Activated CD8-positive, alpha-beta T cell treated with anti-CD3 and anti-CD28 coated beads, Interleukin-2, amount 10 ng/mL, durations not matched to agents 7 days and 5 days (primary cell): ENCODE measurements at regions not wholly inside any gene's neighbourhood (a gene's known extent, or its start where the extent isn't known, plus 50 kb on each side); places are given as distances from the start of the nearest gene placed in this dataset.

Source experiments
- ATAC-seq: fragments of 150-1000 bp; cut with Tn5 transposase; one replicate; pipeline ENCODE4 v1.10.0; 2021; ENCODE audit warnings: moderate library complexity
- CTCF ChIA-PET: fragments of 350-600 bp; sonication (Branson Sonifier 250); formaldehyde crosslinking; loops from one replicate; lab custom pipeline; 2021; ENCODE audit warnings: antibody characterized with exemption; lab: Charles Lee
- POLR2A ChIA-PET: fragments of 350-600 bp; sonication (Branson Sonifier 250); formaldehyde crosslinking; loops from one replicate; lab custom pipeline; 2021; ENCODE audit warnings: antibody characterized with exemption; lab: Charles Lee
- DNase-seq: peaks from one replicate; pipeline ENCODE4 v3.0.0-alpha.2; 2020
- H3K27ac Mint-ChIP-seq: one replicate; pipeline ENCODE4 v1.8.0; 2021; ENCODE audit warnings: mild to moderate bottlenecking, mixed read lengths
- H3K27me3 Mint-ChIP-seq: one replicate; pipeline ENCODE4 v1.8.0; 2021; ENCODE audit warnings: low read depth, mixed read lengths
- H3K36me3 Mint-ChIP-seq: one replicate; pipeline ENCODE4 v1.8.0; 2021; ENCODE audit warnings: low read depth, mixed read lengths
- H3K4me1 Mint-ChIP-seq: one replicate; pipeline ENCODE4 v1.8.0; 2021; ENCODE audit warnings: low read depth, mixed read lengths
- H3K4me3 Mint-ChIP-seq: one replicate; pipeline ENCODE4 v1.8.0; 2021; ENCODE audit warnings: mild to moderate bottlenecking, mixed read lengths
- H3K9me3 Mint-ChIP-seq: one replicate; pipeline ENCODE4 v1.8.0; 2022; ENCODE audit warnings: mixed read lengths; ENCODE audit not compliant: insufficient read depth

- no peaks in the 10 kb centered on the region for H3K4me1 Mint-ChIP-seq
- ChIA-PET POLR2A (no interaction called here), CTCF (no interaction called here)
- H3K36me3 Mint-ChIP-seq, result no peaks in the 10 kb centered on the region
- no peaks in the 10 kb centered on the region for H3K27me3 Mint-ChIP-seq
- H3K27ac Mint-ChIP-seq, result no peak overlapping the region
- ATAC-seq (no peak), DNase-seq (no peak)
- no peak overlapping the region for H3K4me3 Mint-ChIP-seq
- no peaks in the 10 kb centered on the region for H3K9me3 Mint-ChIP-seq
Observed at GRCh38 chr4:11342401-11342800, 86.3 kb downstream of the HS3ST1 start.

- no peak for ATAC-seq
- CTCF ChIA-PET, result no interaction called here
- POLR2A ChIA-PET, result interaction anchor here (0.7 kb wide), 1 partner anchor 9 kb away, joined by 3 read pairs; no protein-coding TSS in a partner anchor
- no peaks in the 10 kb centered on the region for H3K4me1 Mint-ChIP-seq
- no peaks in the 10 kb centered on the region for H3K27me3 Mint-ChIP-seq
- H3K9me3 Mint-ChIP-seq, result no peaks in the 10 kb centered on the region
- no peak for DNase-seq
- no peak overlapping the region for H3K27ac Mint-ChIP-seq
- H3K36me3 Mint-ChIP-seq, result no peaks in the 10 kb centered on the region
- H3K4me3 Mint-ChIP-seq, result no peak overlapping the region
Observed at GRCh38 chr4:11341337-11342043, 87.2 kb downstream of the HS3ST1 start.

DNA sequence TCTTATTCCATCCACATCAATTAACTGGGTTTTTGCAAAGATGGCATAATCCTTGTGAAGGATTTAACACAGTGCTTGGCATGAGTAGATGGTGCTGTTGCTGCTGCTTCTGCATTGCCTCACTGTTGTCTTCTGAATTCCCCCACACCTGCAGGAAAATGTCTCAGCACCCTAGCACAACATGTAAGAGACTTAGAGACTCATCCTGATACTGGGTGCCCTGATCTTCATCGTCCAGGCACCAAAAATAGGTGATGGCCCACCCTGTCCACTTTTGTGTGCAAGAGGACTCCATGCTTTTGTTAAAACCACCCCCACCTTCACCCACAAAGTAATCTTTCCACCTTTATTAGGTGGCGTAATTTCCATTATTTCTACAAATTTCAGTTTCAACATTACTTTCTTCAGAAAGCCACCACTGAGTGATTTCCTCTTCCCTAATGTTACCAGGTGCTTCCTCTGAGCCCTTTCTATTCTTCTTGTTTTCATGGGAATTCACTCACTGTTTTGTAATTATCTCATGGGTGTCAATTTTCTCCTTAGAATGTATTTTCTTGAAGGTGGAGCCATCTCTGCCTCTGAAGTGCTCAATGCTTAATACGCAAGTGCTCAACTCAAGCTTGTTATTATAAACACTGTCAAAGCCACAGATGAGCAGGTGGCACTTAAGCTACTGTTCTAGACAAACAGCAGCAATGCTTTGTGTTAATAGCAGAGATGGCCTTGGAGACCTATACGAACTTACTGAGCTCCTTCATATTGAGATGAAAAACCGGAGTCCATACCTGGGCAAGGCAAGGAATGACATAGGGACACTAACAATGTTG lies 89.5 kb downstream of the HS3ST1 start:
- Mint-ChIP-seq H3K27ac (no peak overlapping the region), H3K4me1 (no peaks in the 10 kb centered on the region), H3K4me3 (no peak overlapping the region), H3K27me3 (no peaks in the 10 kb centered on the region), H3K36me3 (no peaks in the 10 kb centered on the region), H3K9me3 (no peaks in the 10 kb centered on the region)
- ChIA-PET POLR2A (no interaction called here), CTCF (no interaction called here)
- no peak for DNase-seq
- ATAC-seq, result no peak

GRCh38 chr4:11337287-11337686 lies 91.4 kb downstream of the HS3ST1 start:
- ATAC-seq (no peak), DNase-seq (no peak)
- H3K4me3 Mint-ChIP-seq, result no peak overlapping the region
- ChIA-PET CTCF (no interaction called here), POLR2A (no interaction called here)
- H3K27me3 Mint-ChIP-seq, result no peaks in the 10 kb centered on the region
- no peak overlapping the region for H3K27ac Mint-ChIP-seq
- H3K9me3 Mint-ChIP-seq, result no peaks in the 10 kb centered on the region
- H3K36me3 Mint-ChIP-seq, result no peaks in the 10 kb centered on the region
- no peaks in the 10 kb centered on the region for H3K4me1 Mint-ChIP-seq

DNA sequence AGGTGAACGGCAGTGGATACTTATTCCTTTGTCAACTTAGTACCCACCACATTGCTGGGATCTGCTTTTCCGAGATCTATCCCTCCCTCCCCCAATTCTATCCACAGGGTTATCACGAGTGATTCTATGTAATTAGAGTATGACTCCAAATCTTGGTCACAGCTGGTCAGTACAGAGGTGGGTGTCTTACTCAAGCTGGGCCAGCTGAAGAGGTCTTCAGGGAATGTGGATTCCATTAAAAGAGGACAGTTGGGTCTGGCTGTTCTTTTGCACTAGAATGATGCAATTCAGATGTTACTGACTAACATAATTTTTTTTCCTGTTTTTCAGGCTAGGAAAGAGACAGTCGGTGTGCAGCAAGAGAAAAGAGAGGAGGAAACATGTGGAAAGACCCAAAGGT lies 92.3 kb downstream of the HS3ST1 start:
- H3K4me1 Mint-ChIP-seq, result no peaks in the 10 kb centered on the region
- no peak overlapping the region for H3K4me3 Mint-ChIP-seq
- H3K9me3 Mint-ChIP-seq, result no peaks in the 10 kb centered on the region
- ATAC-seq, result no peak
- DNase-seq, result no peak
- POLR2A ChIA-PET, result no interaction called here
- no peaks in the 10 kb centered on the region for H3K36me3 Mint-ChIP-seq
- H3K27me3 Mint-ChIP-seq, result no peaks in the 10 kb centered on the region
- H3K27ac Mint-ChIP-seq, result no peak overlapping the region
- CTCF ChIA-PET, result no interaction called here

DNA sequence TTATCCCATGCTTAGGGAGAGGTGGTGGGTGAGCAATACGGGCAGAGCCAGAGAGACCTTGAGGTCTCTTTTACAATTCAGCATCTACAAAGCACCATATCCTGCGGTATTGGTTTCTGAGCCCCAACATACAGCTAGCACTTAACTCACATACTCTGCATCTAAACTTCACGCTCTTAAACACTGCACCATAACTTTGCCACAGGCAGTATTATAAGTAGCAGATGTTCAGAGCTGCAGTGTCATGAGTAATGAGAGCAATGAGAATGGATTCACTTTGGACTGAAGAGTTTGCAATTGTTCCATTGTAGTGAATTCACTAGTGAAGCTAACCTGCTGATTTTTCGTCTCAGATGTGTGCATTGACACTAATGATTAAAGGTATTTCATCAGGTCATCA lies 93.8 kb downstream of the HS3ST1 start:
- ChIA-PET POLR2A (no interaction called here), CTCF (no interaction called here)
- Mint-ChIP-seq H3K27ac (no peak overlapping the region), H3K4me1 (no peaks in the 10 kb centered on the region), H3K4me3 (no peak overlapping the region), H3K36me3 (no peaks in the 10 kb centered on the region), H3K9me3 (no peaks in the 10 kb centered on the region), H3K27me3 (no peaks in the 10 kb centered on the region)
- no peak for ATAC-seq
- DNase-seq, result no peak

GRCh38 chr4:11328401-11328800 lies 100.3 kb downstream of the HS3ST1 start:
- Mint-ChIP-seq H3K36me3 (no peaks in the 10 kb centered on the region), H3K9me3 (peaks cover 2% of the 10 kb centered on the region), H3K27me3 (no peaks in the 10 kb centered on the region), H3K4me3 (no peak overlapping the region), H3K4me1 (no peaks in the 10 kb centered on the region), H3K27ac (no peak overlapping the region)
- ATAC-seq, result no peak
- DNase-seq, result no peak
- ChIA-PET CTCF (no interaction called here), POLR2A (no interaction called here)

GRCh38 chr4:11326021-11326420 lies 102.7 kb downstream of the HS3ST1 start:
- no peaks in the 10 kb centered on the region for H3K4me1 Mint-ChIP-seq
- peaks cover 7% of the 10 kb centered on the region for H3K9me3 Mint-ChIP-seq
- no peak overlapping the region for H3K27ac Mint-ChIP-seq
- no peak overlapping the region for H3K4me3 Mint-ChIP-seq
- H3K36me3 Mint-ChIP-seq, result no peaks in the 10 kb centered on the region
- ATAC-seq, result no peak
- POLR2A ChIA-PET, result no interaction called here
- DNase-seq, result no peak
- H3K27me3 Mint-ChIP-seq, result no peaks in the 10 kb centered on the region
- CTCF ChIA-PET, result no interaction called here

DNA sequence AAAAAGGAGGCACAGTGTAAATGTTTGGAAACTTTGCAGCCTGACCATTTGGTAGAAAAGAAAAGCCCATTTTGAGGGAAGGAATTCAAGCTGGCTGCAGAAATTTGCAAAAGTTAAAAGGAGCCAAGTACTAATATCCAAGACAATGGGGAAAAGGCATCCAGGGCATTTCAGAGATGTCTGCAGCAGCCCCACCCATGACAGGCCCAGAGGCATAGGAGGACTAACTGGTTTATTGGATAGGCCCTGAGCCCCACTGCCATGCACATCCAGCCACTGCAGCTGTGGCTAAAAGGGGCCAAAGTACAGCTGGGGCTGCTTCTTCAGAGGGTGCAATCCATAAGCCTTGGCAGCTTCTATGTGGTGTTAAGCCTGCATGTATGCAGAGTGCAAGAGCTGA lies 104.9 kb downstream of the HS3ST1 start:
- Mint-ChIP-seq H3K36me3 (no peaks in the 10 kb centered on the region), H3K4me1 (no peaks in the 10 kb centered on the region), H3K4me3 (no peak overlapping the region), H3K27me3 (no peaks in the 10 kb centered on the region), H3K27ac (no peak overlapping the region), H3K9me3 (peaks cover 7% of the 10 kb centered on the region)
- ATAC-seq (no peak), DNase-seq (no peak)
- ChIA-PET POLR2A (no interaction called here), CTCF (no interaction called here)

DNA sequence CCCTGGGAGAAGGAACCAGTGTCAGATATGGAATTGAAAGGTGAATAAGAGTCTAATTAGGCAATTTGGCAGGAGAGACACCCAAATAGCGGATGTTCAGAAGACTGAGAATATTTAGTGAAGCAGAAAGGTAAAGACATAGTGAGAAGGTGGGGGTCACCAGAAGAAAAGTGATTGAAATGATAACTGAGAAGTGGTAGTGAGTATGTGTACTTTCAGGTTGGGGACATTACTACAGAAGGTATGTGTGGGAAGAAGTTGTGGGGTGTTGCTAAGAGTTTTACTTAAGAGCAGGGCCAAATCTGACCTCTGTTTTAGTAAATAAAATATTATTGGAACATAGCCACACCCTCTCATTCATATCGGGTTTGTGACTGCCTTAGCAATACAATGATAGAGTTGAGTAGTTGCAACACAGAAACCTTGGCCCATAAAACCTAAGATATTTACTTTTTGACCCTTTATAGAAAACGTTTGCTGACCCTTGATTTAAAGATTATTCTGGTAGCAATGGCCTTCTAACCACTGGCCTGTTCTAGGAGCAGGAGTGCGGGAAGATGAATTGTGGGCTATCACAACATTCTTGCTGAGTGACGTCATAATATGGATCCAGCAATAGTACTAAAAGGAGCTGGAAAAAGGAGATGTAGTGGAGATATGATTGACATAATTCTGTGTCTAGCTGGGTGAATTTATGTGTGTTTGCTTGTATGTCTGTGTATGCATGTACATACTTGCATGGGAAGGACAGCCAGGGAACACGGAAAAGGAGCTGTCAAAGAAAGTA lies 115.3 kb downstream of the HS3ST1 start:
- no peak overlapping the region for H3K27ac Mint-ChIP-seq
- no peaks in the 10 kb centered on the region for H3K36me3 Mint-ChIP-seq
- DNase-seq (no peak), ATAC-seq (no peak)
- ChIA-PET POLR2A (no interaction called here), CTCF (interaction anchor here (0.6 kb wide), 1 partner anchor 186 kb away, joined by 4 read pairs; no protein-coding TSS in a partner anchor)
- H3K4me1 Mint-ChIP-seq, result no peaks in the 10 kb centered on the region
- no peaks in the 10 kb centered on the region for H3K9me3 Mint-ChIP-seq
- H3K27me3 Mint-ChIP-seq, result no peaks in the 10 kb centered on the region
- H3K4me3 Mint-ChIP-seq, result no peak overlapping the region

DNA sequence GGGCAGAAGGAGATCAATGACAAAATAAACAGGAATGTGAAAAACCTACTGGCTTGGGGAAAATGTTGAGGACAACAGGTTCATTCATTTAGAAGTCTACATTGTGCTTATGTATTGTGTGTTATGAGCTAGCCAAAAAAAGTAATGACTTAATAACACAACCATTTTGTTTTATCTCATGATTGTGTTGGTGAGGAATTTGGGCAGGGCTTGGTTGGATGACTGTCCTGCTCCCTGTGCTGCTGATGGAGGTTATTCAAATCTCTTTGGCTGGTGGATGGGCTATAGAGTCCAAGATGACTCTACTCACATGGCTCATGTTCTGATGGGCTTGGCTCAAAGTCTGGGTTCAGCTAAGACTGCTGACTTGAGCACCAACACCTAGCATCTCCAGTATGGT lies 116.3 kb downstream of the HS3ST1 start:
- DNase-seq (no peak), ATAC-seq (no peak)
- no peaks in the 10 kb centered on the region for H3K9me3 Mint-ChIP-seq
- H3K27me3 Mint-ChIP-seq, result no peaks in the 10 kb centered on the region
- CTCF ChIA-PET, result no interaction called here
- H3K4me3 Mint-ChIP-seq, result no peak overlapping the region
- POLR2A ChIA-PET, result no interaction called here
- H3K4me1 Mint-ChIP-seq, result no peaks in the 10 kb centered on the region
- H3K27ac Mint-ChIP-seq, result no peak overlapping the region
- no peaks in the 10 kb centered on the region for H3K36me3 Mint-ChIP-seq
